ENCODE measurements at regions not wholly inside any gene's neighbourhood (a gene's known extent, or its start where the extent isn't known, plus 50 kb on each side); places are given as distances from the start of the nearest gene placed in this dataset.
A peak's percentile ranks its signal among the peaks of the same experiment; 100 is the strongest.

DNA sequence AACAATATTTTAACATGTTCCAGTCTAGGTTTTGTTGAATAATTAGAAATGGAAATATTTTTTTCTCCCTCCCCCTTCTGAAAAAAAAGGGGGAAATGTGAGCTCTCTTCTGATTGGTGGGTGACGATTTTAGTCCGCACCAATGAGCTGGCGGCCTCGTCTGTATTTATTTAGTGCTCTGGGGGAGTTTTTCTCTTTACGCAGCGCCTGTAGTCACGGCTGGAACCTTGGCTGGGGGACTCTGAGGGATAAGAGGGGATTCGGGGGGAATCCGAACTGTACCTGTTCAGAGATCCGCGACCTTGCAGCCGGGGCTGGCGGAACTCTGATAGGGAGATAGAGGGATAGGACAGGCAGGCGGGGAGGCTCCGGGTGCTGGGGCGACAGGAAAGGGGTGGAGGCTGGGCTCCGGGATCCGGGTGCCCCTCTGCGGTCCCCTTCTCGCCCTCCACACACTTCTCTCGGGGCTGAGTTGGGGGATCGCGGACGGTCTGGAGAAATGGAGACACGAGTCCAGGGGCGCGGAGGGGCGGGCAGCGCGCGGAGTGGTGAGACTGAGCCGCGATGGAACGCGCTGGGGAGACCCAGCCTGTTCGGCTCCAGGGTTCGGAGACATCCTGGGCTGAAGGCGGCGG is 99.7 kb upstream of the HSD17B12 start:
- H3K4me3 ChIP-seq (ENCODE audit: low read length), result peak overlapping the region; percentile 83
- H3K36me3 ChIP-seq (ENCODE audit: control insufficient read depth, low read length), result no peaks in the 10 kb centered on the region
- H3K4me2 ChIP-seq (ENCODE audit: low read length), result peak overlapping the region; percentile 87
- H3K79me2 ChIP-seq (ENCODE audit: control insufficient read depth, low read length), result no peaks in the 10 kb centered on the region
- TF ChIP-seq EZH2phosphoT487 (IDR thresholded peaks at IDR 0.05; ENCODE audit: borderline replicate concordance, low read length), result no peak
- TF ChIP-seq, protein P1, sequence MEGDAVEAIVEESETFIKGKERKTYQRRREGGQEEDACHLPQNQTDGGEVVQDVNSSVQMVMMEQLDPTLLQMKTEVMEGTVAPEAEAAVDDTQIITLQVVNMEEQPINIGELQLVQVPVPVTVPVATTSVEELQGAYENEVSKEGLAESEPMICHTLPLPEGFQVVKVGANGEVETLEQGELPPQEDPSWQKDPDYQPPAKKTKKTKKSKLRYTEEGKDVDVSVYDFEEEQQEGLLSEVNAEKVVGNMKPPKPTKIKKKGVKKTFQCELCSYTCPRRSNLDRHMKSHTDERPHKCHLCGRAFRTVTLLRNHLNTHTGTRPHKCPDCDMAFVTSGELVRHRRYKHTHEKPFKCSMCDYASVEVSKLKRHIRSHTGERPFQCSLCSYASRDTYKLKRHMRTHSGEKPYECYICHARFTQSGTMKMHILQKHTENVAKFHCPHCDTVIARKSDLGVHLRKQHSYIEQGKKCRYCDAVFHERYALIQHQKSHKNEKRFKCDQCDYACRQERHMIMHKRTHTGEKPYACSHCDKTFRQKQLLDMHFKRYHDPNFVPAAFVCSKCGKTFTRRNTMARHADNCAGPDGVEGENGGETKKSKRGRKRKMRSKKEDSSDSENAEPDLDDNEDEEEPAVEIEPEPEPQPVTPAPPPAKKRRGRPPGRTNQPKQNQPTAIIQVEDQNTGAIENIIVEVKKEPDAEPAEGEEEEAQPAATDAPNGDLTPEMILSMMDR (IDR thresholded peaks at IDR 0.05; ENCODE audit: low read depth, low read length, poor library complexity, severe bottlenecking), result no peak
- peaks cover 25% of the 10 kb centered on the region for H3K4me1 ChIP-seq (ENCODE audit: control insufficient read depth, low read length)
- no peaks in the 10 kb centered on the region for H3K9me3 ChIP-seq (ENCODE audit: control insufficient read depth, insufficient read depth, low read length)
- 0 out of 2 replicates have a peak, but pooled peaks cover 2% of the 10 kb centered on the region for H3F3A ChIP-seq (ENCODE audit: control insufficient read depth, insufficient read depth)
- H3K27ac ChIP-seq (ENCODE audit: low read depth, low read length), result no peak overlapping the region
- H3K27me3 ChIP-seq (ENCODE audit: control insufficient read depth, low read length), result peaks cover 55% of the 10 kb centered on the region
- H4K20me1 ChIP-seq (ENCODE audit: control insufficient read depth, insufficient read depth, low read depth, low read length), result no peaks in the 10 kb centered on the region
- H3K9me2 ChIP-seq (replicated peaks; ENCODE audit: control insufficient read depth, low read length), result no peaks in the 10 kb centered on the region

DNA sequence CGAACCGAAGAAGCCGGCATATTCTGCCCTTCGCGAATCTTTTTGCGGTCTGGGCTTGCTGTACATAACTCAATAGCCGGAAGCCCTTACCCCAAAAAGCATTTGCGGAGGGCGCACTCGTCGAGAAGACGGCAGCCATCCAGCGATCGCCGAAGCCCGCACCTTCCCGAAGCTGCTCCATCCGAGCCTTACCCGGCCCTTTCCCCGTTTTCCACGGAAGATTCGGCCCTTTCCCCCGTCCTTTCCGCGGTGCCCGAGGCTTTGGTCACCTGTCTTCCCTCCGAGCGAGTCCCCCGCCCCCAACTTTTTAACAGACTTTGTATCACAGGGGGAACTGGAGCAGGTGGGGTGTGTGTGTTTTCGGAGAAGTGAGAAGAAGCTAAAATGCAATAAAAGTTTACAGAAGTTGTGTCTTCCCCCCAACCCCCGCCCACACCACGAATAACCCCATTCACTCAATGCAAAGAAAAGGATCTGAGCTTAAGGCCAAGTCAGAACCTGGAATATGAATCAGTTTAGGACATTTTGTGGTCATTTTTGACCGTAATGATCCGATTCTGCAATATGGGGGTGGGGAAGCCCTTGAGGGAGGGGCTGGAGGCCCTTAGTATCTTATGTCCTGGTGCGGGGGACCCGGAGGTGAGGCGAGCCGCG is 99.0 kb upstream of the HSD17B12 start:
- no peaks in the 10 kb centered on the region for H3K9me2 ChIP-seq (replicated peaks; ENCODE audit: control insufficient read depth, low read length)
- H3K79me2 ChIP-seq (ENCODE audit: control insufficient read depth, low read length), result no peaks in the 10 kb centered on the region
- H3K27ac ChIP-seq (ENCODE audit: low read depth, low read length), result no peak overlapping the region
- H3K4me2 ChIP-seq (ENCODE audit: low read length), result peak overlapping the region; percentile 87
- H3K27me3 ChIP-seq (ENCODE audit: control insufficient read depth, low read length), result peaks cover 49% of the 10 kb centered on the region
- H4K20me1 ChIP-seq (ENCODE audit: control insufficient read depth, insufficient read depth, low read depth, low read length), result no peaks in the 10 kb centered on the region
- no peaks in the 10 kb centered on the region for H3K36me3 ChIP-seq (ENCODE audit: control insufficient read depth, low read length)
- H3K4me3 ChIP-seq (ENCODE audit: low read length), result peak overlapping the region; percentile 83
- 0 out of 2 replicates have a peak, but pooled peaks cover 2% of the 10 kb centered on the region for H3F3A ChIP-seq (ENCODE audit: control insufficient read depth, insufficient read depth)
- TF ChIP-seq EZH2phosphoT487 (IDR thresholded peaks at IDR 0.05; ENCODE audit: borderline replicate concordance, low read length), result no peak; the same call in 1 of the 2 replicates
- TF ChIP-seq, protein P1 (IDR thresholded peaks at IDR 0.05; ENCODE audit: low read depth, low read length, poor library complexity, severe bottlenecking), result no peak
- no peaks in the 10 kb centered on the region for H3K9me3 ChIP-seq (ENCODE audit: control insufficient read depth, insufficient read depth, low read length)
- H3K4me1 ChIP-seq (ENCODE audit: control insufficient read depth, low read length), result peaks cover 25% of the 10 kb centered on the region

DNA sequence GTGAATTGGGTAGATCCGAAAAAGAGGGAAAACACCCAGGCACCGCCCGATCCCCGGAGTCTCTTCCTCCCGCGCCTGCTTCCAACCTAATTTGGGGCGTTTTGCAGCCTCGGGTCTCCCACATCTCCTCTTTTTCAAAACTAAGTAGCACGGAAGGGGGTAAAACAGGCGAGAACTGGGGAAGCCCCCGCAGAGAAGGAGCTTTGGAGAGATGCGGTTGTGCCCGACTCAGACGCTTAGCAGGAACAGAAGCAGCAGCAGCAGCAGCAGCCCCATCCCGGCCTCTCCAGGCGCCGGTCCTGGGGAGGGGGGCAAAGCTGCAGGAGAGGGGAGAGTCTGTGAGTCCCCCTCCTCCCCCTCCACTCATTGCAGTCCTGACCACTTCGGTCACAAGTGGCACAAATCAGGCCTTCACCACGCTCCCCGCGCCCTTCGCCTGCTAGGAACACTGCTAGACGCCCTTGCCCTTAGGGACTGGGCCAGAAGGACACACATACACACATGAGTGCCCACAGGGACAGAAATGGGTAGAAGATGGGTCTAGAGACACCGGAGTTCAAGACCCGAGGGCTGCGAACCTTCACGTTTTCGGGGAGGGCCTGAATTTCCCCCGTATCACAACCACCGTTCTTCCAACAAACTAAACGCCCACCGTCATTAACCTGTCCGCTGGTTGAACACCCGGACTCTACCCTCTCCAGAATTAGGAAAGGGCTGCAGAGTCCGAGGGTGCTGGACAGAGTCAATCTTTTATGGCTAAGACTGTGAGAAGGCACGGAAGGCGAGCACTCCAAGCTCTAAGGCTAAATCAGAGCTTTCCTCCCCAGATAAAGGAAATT is 98.3 kb upstream of the HSD17B12 start:
- Histone ChIP-seq H3K4me1 (ENCODE audit: control insufficient read depth, low read length) (peaks cover 21% of the 10 kb centered on the region), H3K9me3 (ENCODE audit: control insufficient read depth, insufficient read depth, low read length) (no peaks in the 10 kb centered on the region), H3F3A (ENCODE audit: control insufficient read depth, insufficient read depth) (0 out of 2 replicates have a peak, but pooled peaks cover 2% of the 10 kb centered on the region), H3K9me2 (replicated peaks; ENCODE audit: control insufficient read depth, low read length) (no peaks in the 10 kb centered on the region), H3K27ac (ENCODE audit: low read depth, low read length) (no peak overlapping the region), H3K79me2 (ENCODE audit: control insufficient read depth, low read length) (no peaks in the 10 kb centered on the region), H3K36me3 (ENCODE audit: control insufficient read depth, low read length) (no peaks in the 10 kb centered on the region), H3K4me2 (ENCODE audit: low read length) (peak overlapping the region; percentile 87; the same call in 1 of the 2 replicates), H3K4me3 (ENCODE audit: low read length) (0 out of 2 replicates have a peak overlapping the region, but pooled peaks have one; percentile 83), H3K27me3 (ENCODE audit: control insufficient read depth, low read length) (peaks cover 41% of the 10 kb centered on the region), H4K20me1 (ENCODE audit: control insufficient read depth, insufficient read depth, low read depth, low read length) (no peaks in the 10 kb centered on the region)
- TF ChIP-seq EZH2phosphoT487 (IDR thresholded peaks at IDR 0.05; ENCODE audit: borderline replicate concordance, low read length), result no peak
- TF ChIP-seq, protein P1 (IDR thresholded peaks at IDR 0.05; ENCODE audit: low read depth, low read length, poor library complexity, severe bottlenecking), result no peak

Measured in DOHH2 (cell line).